Fibroblast of lung (primary cell): ENCODE measurements at regions not wholly inside any gene's neighbourhood (a gene's known extent, or its start where the extent isn't known, plus 50 kb on each side); places are given as distances from the start of the nearest gene placed in this dataset.

Source experiments
- DNase-seq, 2 donors: peaks; one replicate each; pipeline versions ENCODE4 v3.0.0 to v3.0.0-alpha.2; 2010; ENCODE audit warnings: low read depth in 2 of 2
- H2AFZ ChIP-seq: 2 replicates; pipeline ENCODE4 v1.5.1; 2012; ENCODE audit warnings: low read length, control low read depth, inconsistent platforms
- H3K27ac ChIP-seq: 2 replicates; pipeline ENCODE4 v1.5.1; 2011; ENCODE audit warnings: low read length, control low read depth; ENCODE audit not compliant: insufficient read depth
- H3K27me3 ChIP-seq: 2 replicates; pipeline ENCODE4 v1.5.1; 2011; ENCODE audit warnings: mild to moderate bottlenecking, low read length; ENCODE audit not compliant: control insufficient read depth, insufficient read depth
- H3K36me3 ChIP-seq: 2 replicates; pipeline ENCODE4 v1.5.1; 2011; ENCODE audit warnings: low read length; ENCODE audit not compliant: control insufficient read depth, insufficient read depth
- H3K4me1 ChIP-seq: 2 replicates; pipeline ENCODE4 v1.5.1; 2011; ENCODE audit warnings: low read length; ENCODE audit not compliant: control insufficient read depth, insufficient read depth; ENCODE audit errors: extremely low read depth
- H3K4me2 ChIP-seq: 2 replicates; pipeline ENCODE4 v1.5.1; 2011; ENCODE audit warnings: low read length, control low read depth; ENCODE audit not compliant: insufficient read depth; ENCODE audit errors: extremely low read depth
- H3K4me3 ChIP-seq, 4 experiments: fragments of 200-600 bp in 1 of 4; sonication (generic) in 1 of 4; replicated peaks in 1 of 4; 2 replicates each; pipeline ENCODE4 v1.5.1; 2011 to 2016; ENCODE audit warnings: low read length in 4 of 4, low read depth in 3 of 4, mild to moderate bottlenecking in 3 of 4, control low read depth in 2 of 4, inconsistent platforms in 1 of 4, mixed read lengths in 1 of 4; ENCODE audit not compliant: insufficient read depth in 1 of 4; ENCODE audit errors: control extremely low read depth in 1 of 4
- H3K79me2 ChIP-seq: 2 replicates; pipeline ENCODE4 v1.5.1; 2012; ENCODE audit warnings: mild to moderate bottlenecking, low read length, inconsistent platforms; ENCODE audit not compliant: control insufficient read depth, insufficient read depth
- H3K9ac ChIP-seq: 2 replicates; pipeline ENCODE4 v1.5.1; 2011; ENCODE audit warnings: mild to moderate bottlenecking, low read length, control low read depth; ENCODE audit not compliant: insufficient read depth
- H3K9me3 ChIP-seq: 2 replicates; pipeline ENCODE4 v1.5.1; 2012; ENCODE audit warnings: low read depth, low read length; ENCODE audit not compliant: control insufficient read depth, insufficient read depth
- H4K20me1 ChIP-seq: 2 replicates; pipeline ENCODE4 v1.5.1; 2011; ENCODE audit warnings: low read length; ENCODE audit not compliant: control insufficient read depth, insufficient read depth; ENCODE audit errors: extremely low read depth
- EZH2 ChIP-seq: IDR thresholded peaks from 2 replicates; pipeline ENCODE4 v1.5.1; 2012; ENCODE audit warnings: low read length, control low read depth, mild to moderate bottlenecking; ENCODE audit errors: missing control alignments
- TF ChIP-seq, protein P1 (sequence below), 2 donors: IDR thresholded peaks in 1 of 2; conservative IDR thresholded peaks in 1 of 2; 1 replicate in 1 of 2; 2 replicates in 1 of 2; pipeline ENCODE4 v1.5.1; 2011 to 2012; ENCODE audit warnings: low read length in 2 of 2, control low read depth in 1 of 2, inconsistent platforms in 1 of 2, low read depth in 1 of 2, mild to moderate bottlenecking in 1 of 2

DNA sequence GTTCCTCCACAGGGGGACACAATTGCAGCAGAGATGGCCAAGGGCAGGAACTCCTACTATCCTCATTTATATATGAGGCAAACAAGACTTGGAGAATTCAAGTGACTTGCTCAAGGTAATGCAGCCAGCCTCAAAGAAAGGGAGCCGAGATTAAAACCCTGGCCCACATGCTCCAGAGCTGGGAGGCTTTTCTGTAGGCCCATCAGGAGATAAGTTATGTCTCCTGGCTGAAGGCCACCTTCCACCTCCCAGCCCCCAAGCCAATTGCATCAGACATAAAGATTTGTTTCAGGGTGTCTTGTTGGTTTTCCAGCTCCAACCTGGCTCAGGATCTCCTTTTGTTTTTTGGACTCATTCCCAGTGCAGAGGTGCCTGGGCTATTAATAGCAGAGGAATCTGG, 59.5 kb downstream of the SMIM38 start:
- Histone ChIP-seq H3K4me1 (peaks cover 2% of the 10 kb centered on the region), H3K79me2 (no peaks in the 10 kb centered on the region), H3K4me3 (no peak overlapping the region), H2AFZ (no peak overlapping the region), H3K9me3 (no peaks in the 10 kb centered on the region), H4K20me1 (no peaks in the 10 kb centered on the region), H3K9ac (no peak overlapping the region), H3K36me3 (no peaks in the 10 kb centered on the region), H3K27ac (no peak overlapping the region), H3K4me2 (no peak overlapping the region), H3K27me3 (peaks cover 6% of the 10 kb centered on the region)
- DNase-seq: no peak
- TF ChIP-seq EZH2: no peak

DNA sequence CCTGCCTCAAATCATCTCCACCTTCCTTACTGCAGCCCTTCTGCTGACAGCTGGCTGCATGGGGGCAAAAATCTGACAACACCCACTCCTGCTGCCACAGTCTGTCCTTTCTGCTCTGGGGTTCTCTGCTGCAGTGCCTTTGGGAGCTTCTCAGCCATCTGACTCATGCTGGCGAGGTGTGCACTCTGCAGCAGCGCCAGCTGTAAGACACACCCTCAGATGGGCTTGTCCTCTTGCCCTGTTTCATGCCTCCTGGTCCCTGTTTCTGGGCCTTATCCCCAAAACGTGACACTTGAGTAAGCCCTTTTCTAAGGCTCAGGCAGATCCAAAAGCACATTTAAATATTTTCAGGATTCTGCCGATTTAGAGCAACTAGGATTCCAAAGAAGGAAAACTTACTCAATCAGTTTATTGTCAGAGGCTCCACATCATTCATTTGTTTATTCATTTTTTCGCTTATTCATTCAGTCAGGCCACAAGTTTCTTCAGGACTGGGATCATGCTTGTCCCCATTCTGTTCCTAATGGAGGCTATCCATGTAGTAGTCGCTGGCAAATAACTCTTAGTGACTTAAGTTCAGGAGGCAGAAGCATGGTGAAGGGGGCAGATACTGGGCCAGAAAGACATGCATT, 60.2 kb downstream of the SMIM38 start:
- Histone ChIP-seq H3K4me2 (peak overlapping the region; percentile 25), H2AFZ (no peak overlapping the region), H3K4me1 (peaks cover 2% of the 10 kb centered on the region), H3K27me3 (peaks cover 6% of the 10 kb centered on the region), H3K27ac (no peak overlapping the region), H4K20me1 (no peaks in the 10 kb centered on the region), H3K79me2 (no peaks in the 10 kb centered on the region), H3K9me3 (no peaks in the 10 kb centered on the region), H3K36me3 (no peaks in the 10 kb centered on the region), H3K9ac (no peak overlapping the region), H3K4me3 (no peak overlapping the region)
- DNase-seq: peak; percentile 52 to 56
- TF ChIP-seq EZH2: no peak
- TF ChIP-seq, protein P1, sequence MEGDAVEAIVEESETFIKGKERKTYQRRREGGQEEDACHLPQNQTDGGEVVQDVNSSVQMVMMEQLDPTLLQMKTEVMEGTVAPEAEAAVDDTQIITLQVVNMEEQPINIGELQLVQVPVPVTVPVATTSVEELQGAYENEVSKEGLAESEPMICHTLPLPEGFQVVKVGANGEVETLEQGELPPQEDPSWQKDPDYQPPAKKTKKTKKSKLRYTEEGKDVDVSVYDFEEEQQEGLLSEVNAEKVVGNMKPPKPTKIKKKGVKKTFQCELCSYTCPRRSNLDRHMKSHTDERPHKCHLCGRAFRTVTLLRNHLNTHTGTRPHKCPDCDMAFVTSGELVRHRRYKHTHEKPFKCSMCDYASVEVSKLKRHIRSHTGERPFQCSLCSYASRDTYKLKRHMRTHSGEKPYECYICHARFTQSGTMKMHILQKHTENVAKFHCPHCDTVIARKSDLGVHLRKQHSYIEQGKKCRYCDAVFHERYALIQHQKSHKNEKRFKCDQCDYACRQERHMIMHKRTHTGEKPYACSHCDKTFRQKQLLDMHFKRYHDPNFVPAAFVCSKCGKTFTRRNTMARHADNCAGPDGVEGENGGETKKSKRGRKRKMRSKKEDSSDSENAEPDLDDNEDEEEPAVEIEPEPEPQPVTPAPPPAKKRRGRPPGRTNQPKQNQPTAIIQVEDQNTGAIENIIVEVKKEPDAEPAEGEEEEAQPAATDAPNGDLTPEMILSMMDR (conservative IDR thresholded peaks at IDR 0.05 in 1 of 2, IDR thresholded peaks at IDR 0.05 in 1 of 2; ENCODE audit: low read depth in 1 of 2, low read length in 2 of 2): no peak

DNA sequence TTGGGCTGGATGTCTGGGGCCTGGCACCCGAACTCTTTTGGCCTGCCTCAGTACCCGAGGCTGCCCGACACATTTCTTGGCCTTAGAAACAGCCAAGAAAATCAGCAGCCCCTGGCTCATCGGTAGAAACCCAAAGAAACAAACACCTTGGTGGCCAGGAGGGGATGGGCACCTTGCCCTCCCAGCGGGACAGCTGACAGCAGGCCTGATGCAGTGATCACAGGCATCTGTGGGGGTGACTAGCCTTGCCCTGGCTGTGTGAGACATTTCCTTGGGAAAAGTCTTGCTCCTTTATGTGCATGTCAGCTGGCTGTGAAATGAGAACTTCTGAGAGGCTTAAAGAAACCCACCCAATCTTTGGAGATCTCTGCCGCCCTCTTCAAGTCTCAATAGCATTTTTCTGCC, 60.9 kb downstream of the SMIM38 start:
- no peak overlapping the region for H3K4me3 ChIP-seq
- H3K27me3 ChIP-seq: peaks cover 6% of the 10 kb centered on the region
- no peak overlapping the region for H3K4me2 ChIP-seq
- no peak overlapping the region for H3K9ac ChIP-seq
- DNase-seq: peak in 1 of 2 donors; percentile 5
- H4K20me1 ChIP-seq: no peaks in the 10 kb centered on the region
- H3K79me2 ChIP-seq: no peaks in the 10 kb centered on the region
- TF ChIP-seq, protein P1 (conservative IDR thresholded peaks at IDR 0.05 in 1 of 2, IDR thresholded peaks at IDR 0.05 in 1 of 2; ENCODE audit: low read depth in 1 of 2, low read length in 2 of 2): no peak
- TF ChIP-seq EZH2: no peak
- peaks cover 2% of the 10 kb centered on the region for H3K4me1 ChIP-seq
- H3K9me3 ChIP-seq: no peaks in the 10 kb centered on the region
- no peak overlapping the region for H2AFZ ChIP-seq
- no peaks in the 10 kb centered on the region for H3K36me3 ChIP-seq
- H3K27ac ChIP-seq: no peak overlapping the region
